A549 (cell line): ENCODE measurements at regions not wholly inside any gene's neighbourhood (a gene's known extent, or its start where the extent isn't known, plus 50 kb on each side); places are given as distances from the start of the nearest gene placed in this dataset.

Experiments
- ATAC-seq, 2 experiments: fragments of 200-7000 bp in 1 of 2; fragments of >200 bp in 1 of 2; cut with Nextera tagmentation in 1 of 2; cut with Tn5 transposase in 1 of 2; 3 replicates each; pipeline versions ENCODE4 v1.8.0 to v1.9.1; 2018 to 2020; ENCODE audit warnings: mild to moderate bottlenecking in 1 of 2, moderate library complexity in 1 of 2
- CTCF ChIA-PET: fragments of 300-600 bp; sonication (Branson Sonifier 250); formaldehyde crosslinking; extraction: SDS; loops from one replicate; lab custom pipeline; 2021; ENCODE audit warnings: antibody characterized with exemption, inconsistent platforms; lab: Yijun Ruan, JAX
- POLR2A ChIA-PET: fragments of 350-600 bp; formaldehyde crosslinking; extraction: SDS; loops from one replicate; lab custom pipeline; 2021; ENCODE audit warnings: antibody characterized with exemption, inconsistent platforms; lab: Yijun Ruan, JAX
- DNase-seq, 2 experiments: peaks; one replicate each; pipeline versions ENCODE4 v3.0.0 to v3.0.0-alpha.2; 2011 to 2016; ENCODE audit warnings: low read depth in 1 of 2, low spot score in 1 of 2
- FAIRE-seq: peaks from 2 replicates; lab custom pipeline; 2011; peaks lifted over from hg19 to GRCh38; lab: Jason Lieb, UNC
- H3K27ac ChIP-seq, 2 experiments: fragments of >200 bp; sonication (Bioruptor Twin); formaldehyde crosslinking; 3 replicates each; pipeline ENCODE4 v1.5.1; 2016 to 2017
- H3K4me1 ChIP-seq: fragments of >200 bp; sonication (Bioruptor Twin); formaldehyde crosslinking; 3 replicates; pipeline ENCODE4 v1.6.1; 2016
- H3K4me2 ChIP-seq: fragments of >200 bp; sonication (Bioruptor Twin); formaldehyde crosslinking; 3 replicates; pipeline ENCODE4 v1.6.1; 2016
- H3K4me3 ChIP-seq: fragments of >200 bp; sonication (Bioruptor Twin); formaldehyde crosslinking; 3 replicates; pipeline ENCODE4 v1.5.1; 2016
- H3K9me3 ChIP-seq: fragments of >200 bp; sonication (Bioruptor Twin); formaldehyde crosslinking; 3 replicates; pipeline ENCODE4 v1.6.1; 2016
- CBX2 ChIP-seq: fragments of 200-600 bp; sonication (generic); IDR thresholded peaks from 2 replicates; pipeline ENCODE4 v1.6.1; 2016; ENCODE audit warnings: low read depth, mild to moderate bottlenecking, borderline replicate concordance
- CBX8 ChIP-seq: fragments of 200-600 bp; sonication (generic); IDR thresholded peaks from 2 replicates; pipeline ENCODE4 v1.6.1; 2016
- CEBPB ChIP-seq, 2 experiments: fragments of >200 bp in 1 of 2; sonication (Bioruptor Twin) in 1 of 2; formaldehyde crosslinking in 1 of 2; IDR thresholded peaks; 2 replicates each; pipeline ENCODE4 v1.6.1; 2012 to 2016
- CHD2 ChIP-seq: fragments of 150-350 bp; IDR thresholded peaks from 2 replicates; pipeline ENCODE4 v1.6.1; 2014; ENCODE audit warnings: low read length; ENCODE audit not compliant: partially characterized antibody
- CTCF ChIP-seq: fragments of >200 bp; sonication (Bioruptor Twin); formaldehyde crosslinking; IDR thresholded peaks from 3 replicates; pipeline ENCODE4 v1.5.1; 2016
- E2F6 ChIP-seq: IDR thresholded peaks from 2 replicates; pipeline ENCODE4 v1.6.1; 2012; ENCODE audit warnings: low read depth, borderline replicate concordance
- EHF ChIP-seq: fragments of 250-450 bp; sonication (Bioruptor Pico); IDR thresholded peaks from 2 replicates; pipeline ENCODE4 v1.5.0; 2020; ENCODE audit warnings: mild to moderate bottlenecking
- EHMT2 ChIP-seq: fragments of 200-600 bp; sonication (generic); IDR thresholded peaks from 2 replicates; pipeline ENCODE4 v1.6.1; 2016; ENCODE audit warnings: antibody characterized with exemption, low read depth, mild to moderate bottlenecking, moderate library complexity
- ESRRA ChIP-seq: fragments of 150-350 bp; IDR thresholded peaks from 2 replicates; pipeline ENCODE4 v1.6.1; 2014; ENCODE audit warnings: mild to moderate bottlenecking, low read length, borderline replicate concordance
- FOSB ChIP-seq: fragments of 250-450 bp; sonication (Bioruptor Pico); IDR thresholded peaks from 2 replicates; pipeline ENCODE4 v1.5.0; 2020; ENCODE audit warnings: mild to moderate bottlenecking, moderate library complexity
- FOSL2 ChIP-seq, 2 experiments: fragments of 450-650 bp in 1 of 2; fragments of >200 bp in 1 of 2; sonication (Bioruptor Twin) in 1 of 2; formaldehyde crosslinking; IDR thresholded peaks; 2 replicates each; pipeline versions ENCODE4 v1.5.0 to v1.6.1; 2016 to 2020; ENCODE audit warnings: mild to moderate bottlenecking in 1 of 2, moderate library complexity in 1 of 2
- HEYL ChIP-seq: fragments of 250-450 bp; sonication (Bioruptor Pico); IDR thresholded peaks from 2 replicates; pipeline ENCODE4 v1.8.0; 2021; ENCODE audit warnings: mild to moderate bottlenecking, moderate library complexity
- HMGXB4 ChIP-seq: fragments of 250-450 bp; sonication (Bioruptor Pico); IDR thresholded peaks from 2 replicates; pipeline ENCODE4 v1.5.0; 2021; ENCODE audit warnings: mild to moderate bottlenecking, moderate library complexity, borderline replicate concordance
- HOXB5 ChIP-seq: fragments of 250-450 bp; sonication (Bioruptor Pico); IDR thresholded peaks from 2 replicates; pipeline ENCODE4 v1.5.0; 2020; ENCODE audit warnings: mild to moderate bottlenecking, moderate library complexity
- JUN ChIP-seq, 2 experiments: fragments of >200 bp; sonication (Bioruptor Twin); formaldehyde crosslinking; IDR thresholded peaks; 2 replicates in 1 of 2; 3 replicates in 1 of 2; pipeline ENCODE4 v1.6.1; 2016 to 2017
- KDM1A ChIP-seq: fragments of 200-600 bp; sonication (generic); IDR thresholded peaks from 2 replicates; pipeline ENCODE4 v1.6.1; 2016; ENCODE audit warnings: low read depth, mild to moderate bottlenecking
- MAZ ChIP-seq: fragments of 150-350 bp; IDR thresholded peaks from 2 replicates; pipeline ENCODE4 v1.6.1; 2014; ENCODE audit warnings: antibody characterized with exemption, low read depth, low read length, borderline replicate concordance
- MYC ChIP-seq: IDR thresholded peaks from 2 replicates; pipeline ENCODE4 v1.6.1; 2012; ENCODE audit warnings: mild to moderate bottlenecking, inconsistent platforms, low read length, improper control_type of control experiment, borderline replicate concordance
- NFE2L2 ChIP-seq: fragments of 150-350 bp; conservative IDR thresholded peaks from 2 replicates; pipeline ENCODE4 v1.6.1; 2014; ENCODE audit warnings: low read length
- PHF8 ChIP-seq: fragments of 200-600 bp; sonication (generic); IDR thresholded peaks from 2 replicates; pipeline ENCODE4 v1.6.1; 2016; ENCODE audit warnings: low read depth, mild to moderate bottlenecking, antibody characterized with exemption, moderate library complexity, borderline replicate concordance
- POLR2A ChIP-seq: IDR thresholded peaks from 2 replicates; pipeline ENCODE4 v1.6.1; 2012; ENCODE audit warnings: mild to moderate bottlenecking, low read length
- POLR2AphosphoS2 ChIP-seq: conservative IDR thresholded peaks from 2 replicates; pipeline ENCODE4 v1.6.1; 2012; ENCODE audit warnings: low read length, improper control_type of control experiment, inconsistent platforms
- RAD21 ChIP-seq, 2 experiments: fragments of >200 bp in 1 of 2; sonication (Bioruptor Twin) in 1 of 2; formaldehyde crosslinking in 1 of 2; IDR thresholded peaks in 1 of 2; conservative IDR thresholded peaks in 1 of 2; 2 replicates in 1 of 2; 3 replicates in 1 of 2; pipeline ENCODE4 v1.6.1; 2012 to 2018; ENCODE audit warnings: inconsistent platforms in 1 of 2
- RCOR1 ChIP-seq: fragments of 150-350 bp; IDR thresholded peaks from 2 replicates; pipeline ENCODE4 v1.6.1; 2014; ENCODE audit warnings: antibody characterized with exemption, low read length, low read depth
- RFX5 ChIP-seq: fragments of 450-650 bp; IDR thresholded peaks from 2 replicates; pipeline ENCODE4 v1.7.1; 2014; ENCODE audit warnings: antibody characterized with exemption, mild to moderate bottlenecking, moderate library complexity
- RNF2 ChIP-seq: fragments of 200-600 bp; sonication (generic); IDR thresholded peaks from 2 replicates; pipeline ENCODE4 v1.6.1; 2016; ENCODE audit warnings: low read depth, mild to moderate bottlenecking, antibody characterized with exemption, moderate library complexity, borderline replicate concordance
- SMC3 ChIP-seq: fragments of >200 bp; sonication (Bioruptor Twin); formaldehyde crosslinking; IDR thresholded peaks from 3 replicates; pipeline ENCODE4 v1.6.1; 2018; ENCODE audit warnings: inconsistent platforms
- SREBF2 ChIP-seq: fragments of 450-650 bp; IDR thresholded peaks from 2 replicates; pipeline ENCODE4 v1.6.1; 2014; ENCODE audit warnings: mild to moderate bottlenecking, moderate library complexity
- ZC3H11A ChIP-seq: fragments of 450-650 bp; IDR thresholded peaks from 2 replicates; pipeline ENCODE4 v1.6.1; 2014; ENCODE audit warnings: antibody characterized with exemption, mild to moderate bottlenecking
- ZFP36 ChIP-seq: fragments of 450-650 bp; IDR thresholded peaks from 2 replicates; pipeline ENCODE4 v1.6.1; 2014; ENCODE audit warnings: borderline replicate concordance; ENCODE audit not compliant: partially characterized antibody
- WGBS: methylation state at CpG from one replicate; pipeline ENCODE4 v1.1.6; 2017; ENCODE audit errors: missing lambda C conversion rate; 5-methylcytosine and 5-hydroxymethylcytosine counted together

GRCh38 chrX:20522420-20522819 is 255.7 kb upstream of the RPS6KA3 start:
- Histone ChIP-seq H3K4me3 (no peak overlapping the region), H3K4me2 (no peak overlapping the region), H3K4me1 (peaks cover 9% of the 10 kb centered on the region)
- POLR2A ChIA-PET = no interaction called here
- ATAC-seq = no peak
- peak; percentile 88 for FAIRE-seq
- no peak for DNase-seq
- TF ChIP-seq CBX2 (no peak), CEBPB (IDR thresholded peaks at IDR 0.05) (no peak), RFX5 (no peak), RAD21 (conservative IDR thresholded peaks at IDR 0.05 in 1 of 2, IDR thresholded peaks at IDR 0.05 in 1 of 2) (no peak), HEYL (CRISPR knock-in tag) (no peak), SREBF2 (no peak), POLR2AphosphoS2 (no peak), CBX8 (no peak), NFE2L2 (no peak), EHMT2 (no peak), E2F6 (no peak)
- TF ChIP-seq, all 56 proteins: peak for 0
- Histone ChIP-seq H3K9me3 (no peaks in the 10 kb centered on the region), H3K27ac (no peak overlapping the region)
- CTCF ChIA-PET = interaction anchor here (1.1 kb wide), 1 partner anchor 8 kb away, joined by 4 read pairs; no protein-coding TSS in a partner anchor
- WGBS = 92% methylated on average over 3 of the region's 3 CpGs

- ATAC-seq (peak in 1 of 2 experiments; percentile 47; a peak in 3 of 6 replicates), DNase-seq (peak in 1 of 2 experiments; percentile 48), FAIRE-seq (no peak)
- Histone ChIP-seq H3K27ac (peak overlapping the region in 1 of 2 experiments; percentile 59; a peak in 2 of 6 replicates), H3K4me1 (peaks cover 9% of the 10 kb centered on the region; the same call in 2 of the 3 replicates), H3K4me3 (no peak overlapping the region), H3K4me2 (no peak overlapping the region), H3K9me3 (no peaks in the 10 kb centered on the region)
- 44% methylated on average over 3 of the region's 4 CpGs for WGBS
- ChIA-PET CTCF (interaction anchor here (1.4 to 2.4 kb wide), 2 partner anchors 9 to 11 kb away, joined by 4 to 11 read pairs; no protein-coding TSS in a partner anchor), POLR2A (no interaction called here)
- no peak for TF ChIP-seq FOSL2 (IDR thresholded peaks at IDR 0.05)
- peak; percentile 66 for TF ChIP-seq FOSL2 (CRISPR knock-in tag; IDR thresholded peaks at IDR 0.05)
- no peak for TF ChIP-seq MAZ
- TF ChIP-seq CHD2 = no peak
- TF ChIP-seq JUN (IDR thresholded peaks at IDR 0.05) = no peak
- TF ChIP-seq EHMT2 = no peak
- no peak for TF ChIP-seq HOXB5 (CRISPR knock-in tag)
- peak in 1 of 2 experiments; percentile 31; a peak in 2 of 4 replicates for TF ChIP-seq CEBPB (IDR thresholded peaks at IDR 0.05)
- TF ChIP-seq ZFP36 = no peak
- TF ChIP-seq HEYL (CRISPR knock-in tag) = no peak
- no peak for TF ChIP-seq EHF (CRISPR knock-in tag)
- TF ChIP-seq POLR2A = no peak
- no peak for TF ChIP-seq SREBF2
Observed at GRCh38 chrX:20521222-20521621, 254.5 kb upstream of the RPS6KA3 start.

GRCh38 chrX:20519826-20520225 is 253.1 kb upstream of the RPS6KA3 start:
- WGBS = 82% methylated on average over 5 of the region's 5 CpGs
- FAIRE-seq (peak; percentile 54), ATAC-seq (no peak), DNase-seq (no peak)
- ChIA-PET CTCF (interaction anchor here (2.4 kb wide), 1 partner anchor 10 kb away, joined by 11 read pairs; no protein-coding TSS in a partner anchor), POLR2A (no interaction called here)
- Histone ChIP-seq H3K9me3 (peaks cover 6% of the 10 kb centered on the region; the same call in 2 of the 3 replicates), H3K4me1 (peaks cover 20% of the 10 kb centered on the region), H3K4me2 (no peak overlapping the region), H3K27ac (no peak overlapping the region), H3K4me3 (no peak overlapping the region)
- TF ChIP-seq HEYL (CRISPR knock-in tag) (no peak), ZFP36 (no peak), HMGXB4 (no peak), CEBPB (IDR thresholded peaks at IDR 0.05) (no peak), MYC (no peak), RAD21 (conservative IDR thresholded peaks at IDR 0.05 in 1 of 2, IDR thresholded peaks at IDR 0.05 in 1 of 2) (no peak), PHF8 (no peak), CTCF (no peak), KDM1A (no peak), CHD2 (no peak), ZC3H11A (no peak), FOSB (CRISPR knock-in tag) (no peak), MAZ (no peak), RNF2 (no peak), ESRRA (no peak), RCOR1 (no peak), SMC3 (no peak)
